HepG2 (cell line): ENCODE measurements at regions not wholly inside any gene's neighbourhood (a gene's known extent, or its start where the extent isn't known, plus 50 kb on each side); places are given as distances from the start of the nearest gene placed in this dataset.

Experiments used
- CTCF ChIP-seq: sonication (generic); formaldehyde crosslinking; IDR thresholded peaks from 2 replicates; pipeline ENCODE4 v1.5.0; 2020; ENCODE audit warnings: mild to moderate bottlenecking, missing genetic modification reagents, moderate library complexity
- SNAPC4 ChIP-seq: sonication (generic); formaldehyde crosslinking; IDR thresholded peaks from 2 replicates; pipeline ENCODE4 v1.4.0; 2020; ENCODE audit warnings: mild to moderate bottlenecking, missing genetic modification reagents

GRCh38 chr3:181929501-181929900 is 217.8 kb downstream of the SOX2 start:
- no peak for TF ChIP-seq SNAPC4 (CRISPR knock-in tag)
- TF ChIP-seq CTCF (CRISPR knock-in tag), result no peak
